ENCODE measurements at regions not wholly inside any gene's neighbourhood (a gene's known extent, or its start where the extent isn't known, plus 50 kb on each side); places are given as distances from the start of the nearest gene placed in this dataset.

DNA sequence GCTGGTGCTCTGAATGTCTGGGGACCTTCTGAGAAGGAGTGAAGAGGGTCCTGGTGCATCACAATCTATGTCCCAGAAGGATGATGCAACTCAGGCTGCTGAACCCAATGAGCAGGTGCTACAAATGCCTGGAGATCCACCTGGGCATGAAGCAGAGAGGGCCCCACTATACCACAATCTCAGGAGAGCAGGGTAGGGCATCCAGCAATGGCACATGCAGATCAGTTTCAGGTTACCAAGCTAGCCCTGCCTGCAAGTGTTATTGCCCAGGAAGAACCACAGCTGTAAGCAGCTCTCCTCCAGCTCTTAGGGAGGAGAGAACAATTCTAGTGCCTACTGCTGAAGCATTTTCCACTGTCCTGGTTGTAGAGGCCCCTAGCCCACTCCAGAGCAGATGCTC is 389.2 kb upstream of the TNC start:
- in situ Hi-C loops (cut with HindIII; ENCODE audit: low sequenced_read_pairs): no loop called here
- TF ChIP-seq CTCF (IDR thresholded peaks at IDR 0.05; ENCODE audit: low read depth, low read length, missing control alignments): no peak
- no peak overlapping the region for H3K4me3 ChIP-seq (ENCODE audit: low read depth, low read length)
- DNase-seq (ENCODE audit: low read depth): no peak

- in situ Hi-C loops (cut with HindIII; ENCODE audit: low sequenced_read_pairs): no loop called here
- H3K4me3 ChIP-seq (ENCODE audit: low read depth, low read length): no peak overlapping the region
- no peak for DNase-seq (ENCODE audit: low read depth)
- no peak for TF ChIP-seq CTCF (IDR thresholded peaks at IDR 0.05; ENCODE audit: low read depth, low read length, missing control alignments)
Measured at GRCh38 chr9:115513148-115513547, 395.2 kb upstream of the TNC start.

GRCh38 chr9:115514454-115514853 is 396.5 kb upstream of the TNC start:
- DNase-seq (ENCODE audit: low read depth): no peak
- in situ Hi-C loops (cut with HindIII; ENCODE audit: low sequenced_read_pairs): no loop called here
- no peak overlapping the region for H3K4me3 ChIP-seq (ENCODE audit: low read depth, low read length)
- TF ChIP-seq CTCF (IDR thresholded peaks at IDR 0.05; ENCODE audit: low read depth, low read length, missing control alignments): no peak

GRCh38 chr9:115517335-115518075 is 399.5 kb upstream of the TNC start:
- no peak overlapping the region for H3K4me3 ChIP-seq (ENCODE audit: low read depth, low read length)
- no peak for DNase-seq (ENCODE audit: low read depth)
- in situ Hi-C loops (cut with HindIII; ENCODE audit: low sequenced_read_pairs): no loop called here
- TF ChIP-seq CTCF (IDR thresholded peaks at IDR 0.05; ENCODE audit: low read depth, low read length, missing control alignments): no peak

DNA sequence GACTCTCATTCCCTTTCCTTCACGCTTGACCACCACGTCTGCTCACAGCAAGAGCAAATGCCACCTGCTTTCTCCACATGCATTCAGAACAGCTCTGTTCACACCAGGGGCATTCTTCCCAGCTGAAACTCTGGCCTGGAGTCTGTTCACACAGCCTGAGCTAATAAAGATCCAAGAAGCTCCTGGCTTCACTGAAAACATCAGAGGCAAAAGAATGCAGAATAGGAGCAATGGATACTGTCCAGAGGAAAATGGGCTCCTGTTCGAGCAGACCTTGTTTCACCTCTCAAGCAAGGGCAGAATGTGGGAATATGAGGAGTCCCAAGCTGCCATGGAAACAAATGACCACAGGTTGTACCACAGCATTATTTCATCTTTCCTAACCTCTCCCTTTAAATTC is 402.7 kb upstream of the TNC start:
- no peak for TF ChIP-seq CTCF (IDR thresholded peaks at IDR 0.05; ENCODE audit: low read depth, low read length, missing control alignments)
- H3K4me3 ChIP-seq (ENCODE audit: low read depth, low read length): no peak overlapping the region
- in situ Hi-C loops (cut with HindIII; ENCODE audit: low sequenced_read_pairs): no loop called here
- peak; percentile 47 for DNase-seq (ENCODE audit: low read depth)

- TF ChIP-seq CTCF (IDR thresholded peaks at IDR 0.05; ENCODE audit: low read depth, low read length, missing control alignments): no peak
- H3K4me3 ChIP-seq (ENCODE audit: low read depth, low read length): no peak overlapping the region
- in situ Hi-C loops (cut with HindIII; ENCODE audit: low sequenced_read_pairs): no loop called here
- DNase-seq (ENCODE audit: low read depth): no peak
Measured at GRCh38 chr9:115522912-115523311, 405.0 kb upstream of the TNC start.

All from astrocyte of the cerebellum (primary cell).